ENCODE measurements at regions not wholly inside any gene's neighbourhood (a gene's known extent, or its start where the extent isn't known, plus 50 kb on each side); places are given as distances from the start of the nearest gene placed in this dataset.
"Not testable (repeated sequence)": the region's sequence is repeated elsewhere in the genome, so short reads cannot be mapped to it uniquely, and the experiment has no call there.

GRCh38 chr1:188735567-188735966, 1742.1 kb downstream of the BRINP3 start:
- TF ChIP-seq CTCF (IDR thresholded peaks at IDR 0.05; ENCODE audit: borderline replicate concordance), result no peak
- H3K27ac ChIP-seq (replicated peaks), result no peak overlapping the region
- no peak overlapping the region for H3K4me3 ChIP-seq
- no peaks in the 10 kb centered on the region for H3K27me3 ChIP-seq (ENCODE audit: low read depth)
- no peak for DNase-seq
- no peaks in the 10 kb centered on the region for H3K36me3 ChIP-seq
- H3K9me3 ChIP-seq (replicated peaks), result peaks cover 20% of the 10 kb centered on the region
- H3K4me1 ChIP-seq, result no peaks in the 10 kb centered on the region
- intact Hi-C loops (cut with micrococcal nuclease), result no loop called here

- H3K27ac ChIP-seq (replicated peaks); H3K36me3 ChIP-seq; H3K27me3 ChIP-seq (ENCODE audit: low read depth); H3K4me1 ChIP-seq; H3K4me3 ChIP-seq; intact Hi-C loops (cut with micrococcal nuclease); DNase-seq: not testable (repeated sequence)
- peaks cover 15% of the 10 kb centered on the region for H3K9me3 ChIP-seq (replicated peaks)
These were observed 1728.4 kb downstream of the BRINP3 start for GRCh38 chr1:188749275-188749674.

- H3K27ac ChIP-seq (replicated peaks); DNase-seq; H3K36me3 ChIP-seq; H3K4me3 ChIP-seq; H3K27me3 ChIP-seq (ENCODE audit: low read depth); H3K4me1 ChIP-seq; intact Hi-C loops (cut with micrococcal nuclease): not testable (repeated sequence)
- H3K9me3 ChIP-seq (replicated peaks), result peaks cover 11% of the 10 kb centered on the region
These were observed 1725.6 kb downstream of the BRINP3 start for GRCh38 chr1:188752027-188752426.

GRCh38 chr1:188757747-188758146, 1719.9 kb downstream of the BRINP3 start:
- H3K9me3 ChIP-seq (replicated peaks), result peaks cover 13% of the 10 kb centered on the region
- H3K4me3 ChIP-seq; H3K27me3 ChIP-seq (ENCODE audit: low read depth); H3K27ac ChIP-seq (replicated peaks); H3K36me3 ChIP-seq; H3K4me1 ChIP-seq; intact Hi-C loops (cut with micrococcal nuclease); DNase-seq: not testable (repeated sequence)

GRCh38 chr1:188761226-188761625, 1716.4 kb downstream of the BRINP3 start:
- H3K36me3 ChIP-seq, result no peaks in the 10 kb centered on the region
- DNase-seq, result no peak
- H3K9me3 ChIP-seq (replicated peaks), result peaks cover 11% of the 10 kb centered on the region
- intact Hi-C loops (cut with micrococcal nuclease), result no loop called here
- H3K27ac ChIP-seq (replicated peaks), result no peak overlapping the region
- no peaks in the 10 kb centered on the region for H3K4me1 ChIP-seq
- no peak overlapping the region for H3K4me3 ChIP-seq
- H3K27me3 ChIP-seq (ENCODE audit: low read depth), result no peaks in the 10 kb centered on the region
- TF ChIP-seq CTCF (IDR thresholded peaks at IDR 0.05; ENCODE audit: borderline replicate concordance), result no peak

- no peaks in the 10 kb centered on the region for H3K27me3 ChIP-seq (ENCODE audit: low read depth)
- H3K9me3 ChIP-seq (replicated peaks), result peaks cover 11% of the 10 kb centered on the region
- intact Hi-C loops (cut with micrococcal nuclease), result no loop called here
- no peak for DNase-seq
- no peaks in the 10 kb centered on the region for H3K4me1 ChIP-seq
- no peak overlapping the region for H3K4me3 ChIP-seq
- no peaks in the 10 kb centered on the region for H3K36me3 ChIP-seq
- no peak for TF ChIP-seq CTCF (IDR thresholded peaks at IDR 0.05; ENCODE audit: borderline replicate concordance)
- no peak overlapping the region for H3K27ac ChIP-seq (replicated peaks)
These were observed 1715.4 kb downstream of the BRINP3 start for GRCh38 chr1:188762166-188762743.

GRCh38 chr1:188763541-188763940, 1714.1 kb downstream of the BRINP3 start:
- DNase-seq, result no peak
- Histone ChIP-seq H3K27ac (replicated peaks) (no peak overlapping the region), H3K4me1 (no peaks in the 10 kb centered on the region), H3K4me3 (no peak overlapping the region), H3K36me3 (no peaks in the 10 kb centered on the region), H3K9me3 (replicated peaks) (peaks cover 11% of the 10 kb centered on the region), H3K27me3 (ENCODE audit: low read depth) (no peaks in the 10 kb centered on the region)
- intact Hi-C loops (cut with micrococcal nuclease), result no loop called here
- no peak for TF ChIP-seq CTCF (IDR thresholded peaks at IDR 0.05; ENCODE audit: borderline replicate concordance)
